Keratinocyte (primary cell): ENCODE measurements at regions not wholly inside any gene's neighbourhood (a gene's known extent, or its start where the extent isn't known, plus 50 kb on each side); places are given as distances from the start of the nearest gene placed in this dataset.
"Not testable (repeated sequence)": the region's sequence is repeated elsewhere in the genome, so short reads cannot be mapped to it uniquely, and the experiment has no call there.

ENCODE experiments used
- DNase-seq: peaks from one replicate; pipeline ENCODE4 v3.0.0-alpha.2; 2011; ENCODE audit warnings: low read depth, missing footprints, low spot score
- FAIRE-seq: peaks from 2 replicates; lab custom pipeline; 2011; peaks lifted over from hg19 to GRCh38; lab: Jason Lieb, UNC
- H2AFZ ChIP-seq: 2 replicates; pipeline ENCODE4 v1.6.0; 2012; ENCODE audit warnings: low read length, control low read depth, inconsistent platforms; ENCODE audit not compliant: control insufficient read depth
- H3K27ac ChIP-seq: 2 replicates; pipeline ENCODE4 v1.5.1; 2011; ENCODE audit warnings: low read length; ENCODE audit not compliant: control insufficient read depth, insufficient read depth
- H3K27me3 ChIP-seq: 3 replicates; pipeline ENCODE4 v1.6.0; 2011; ENCODE audit warnings: low read length; ENCODE audit not compliant: control insufficient read depth, insufficient read depth; ENCODE audit errors: extremely low read depth
- H3K36me3 ChIP-seq, 2 experiments: 2 replicates in 1 of 2; 3 replicates in 1 of 2; pipeline ENCODE4 v1.5.1; 2011; ENCODE audit warnings: low read length in 2 of 2, mild to moderate bottlenecking in 1 of 2; ENCODE audit not compliant: control insufficient read depth in 2 of 2, insufficient read depth in 2 of 2; ENCODE audit errors: extremely low read depth in 1 of 2
- H3K4me1 ChIP-seq: 3 replicates; pipeline ENCODE4 v1.5.1; 2011; ENCODE audit warnings: low read length; ENCODE audit not compliant: control insufficient read depth, insufficient read depth; ENCODE audit errors: extremely low read depth
- H3K4me2 ChIP-seq: 3 replicates; pipeline ENCODE4 v1.6.0; 2011; ENCODE audit warnings: low read depth, low read length; ENCODE audit not compliant: control insufficient read depth, insufficient read depth; ENCODE audit errors: extremely low read depth
- H3K4me3 ChIP-seq, 3 experiments: fragments of 200-600 bp in 1 of 3; sonication (generic) in 1 of 3; 2 replicates in 2 of 3; 3 replicates in 1 of 3; pipeline ENCODE4 v1.5.1; 2011 to 2016; ENCODE audit warnings: low read length in 3 of 3, mild to moderate bottlenecking in 3 of 3, control low read depth in 2 of 3, inconsistent platforms in 1 of 3, low read depth in 1 of 3, mixed read lengths in 1 of 3, mixed run types in 1 of 3, moderate library complexity in 1 of 3; ENCODE audit not compliant: control insufficient read depth in 2 of 3, insufficient read depth in 2 of 3; ENCODE audit errors: extremely low read depth in 1 of 3
- H3K79me2 ChIP-seq: 2 replicates; pipeline ENCODE4 v1.6.0; 2012; ENCODE audit warnings: low read length; ENCODE audit not compliant: control insufficient read depth, insufficient read depth
- H3K9ac ChIP-seq: 3 replicates; pipeline ENCODE4 v1.6.0; 2011; ENCODE audit warnings: low read length; ENCODE audit not compliant: control insufficient read depth, insufficient read depth; ENCODE audit errors: extremely low read depth
- H3K9me1 ChIP-seq: 3 replicates; pipeline ENCODE4 v1.6.0; 2011; ENCODE audit warnings: low read length; ENCODE audit not compliant: control insufficient read depth, insufficient read depth; ENCODE audit errors: extremely low read depth
- H3K9me3 ChIP-seq: 2 replicates; pipeline ENCODE4 v1.5.1; 2012; ENCODE audit warnings: low read depth, low read length; ENCODE audit not compliant: control insufficient read depth
- H4K20me1 ChIP-seq: 3 replicates; pipeline ENCODE4 v1.6.0; 2011; ENCODE audit warnings: low read length; ENCODE audit not compliant: control insufficient read depth, insufficient read depth; ENCODE audit errors: extremely low read depth
- CTCF ChIP-seq, 3 experiments: IDR thresholded peaks in 1 of 3; conservative IDR thresholded peaks in 1 of 3; optimal IDR thresholded peaks in 1 of 3; 2 replicates in 2 of 3; 3 replicates in 1 of 3; pipeline versions ENCODE3 to v1.5.1; 2011; ENCODE audit warnings: low read length in 3 of 3, mild to moderate bottlenecking in 3 of 3, moderate library complexity in 2 of 3, control low read depth in 1 of 3, inconsistent platforms in 1 of 3; ENCODE audit not compliant: insufficient read depth in 2 of 3; ENCODE audit errors: extremely low read depth in 1 of 3
- EZH2 ChIP-seq: IDR thresholded peaks from one replicate; pipeline ENCODE4 v1.6.1; 2012; ENCODE audit warnings: inconsistent platforms, mild to moderate bottlenecking, low read length, moderate library complexity
- dilution Hi-C: fragments of 300-500 bp; cut with MboI; formaldehyde crosslinking; loops from one replicate; pipeline ENCODE4 v1.7.0; 2020; ENCODE audit warnings: low sequenced_read_pairs; ENCODE audit not compliant: extremely low pct_ligation_motif_present

GRCh38 chr13:109998037-109998436, 211.7 kb upstream of the IRS2 start:
- no peak overlapping the region for H3K9ac ChIP-seq
- peaks cover 37% of the 10 kb centered on the region for H3K4me1 ChIP-seq
- FAIRE-seq = no peak
- no peak overlapping the region for H3K27ac ChIP-seq
- no peaks in the 10 kb centered on the region for H4K20me1 ChIP-seq
- H3K4me2 ChIP-seq = no peak overlapping the region
- dilution Hi-C loops = no loop called here
- no peak for TF ChIP-seq EZH2
- no peak for TF ChIP-seq CTCF (optimal IDR thresholded peaks at IDR 0.05 in 1 of 3, IDR thresholded peaks at IDR 0.05 in 1 of 3, conservative IDR thresholded peaks at IDR 0.05 in 1 of 3; ENCODE audit: extremely low read depth in 1 of 3, insufficient read depth in 2 of 3, low read length in 3 of 3)
- no peak overlapping the region for H2AFZ ChIP-seq
- no peaks in the 10 kb centered on the region for H3K9me3 ChIP-seq
- no peak for DNase-seq
- no peaks in the 10 kb centered on the region for H3K9me1 ChIP-seq
- H3K36me3 ChIP-seq = no peaks in the 10 kb centered on the region
- no peak overlapping the region for H3K4me3 ChIP-seq
- H3K79me2 ChIP-seq = no peaks in the 10 kb centered on the region
- H3K27me3 ChIP-seq = no peaks in the 10 kb centered on the region

- DNase-seq, H3K4me3 ChIP-seq, FAIRE-seq, H3K9me1 ChIP-seq, dilution Hi-C loops, H3K36me3 ChIP-seq, H3K27me3 ChIP-seq, H3K4me2 ChIP-seq, H3K9ac ChIP-seq, H4K20me1 ChIP-seq, H3K27ac ChIP-seq, H3K79me2 ChIP-seq, H2AFZ ChIP-seq, H3K9me3 ChIP-seq: not testable (repeated sequence)
- H3K4me1 ChIP-seq = peaks cover 37% of the 10 kb centered on the region
Measured at GRCh38 chr13:109997056-109997595, 210.7 kb upstream of the IRS2 start.

DNA sequence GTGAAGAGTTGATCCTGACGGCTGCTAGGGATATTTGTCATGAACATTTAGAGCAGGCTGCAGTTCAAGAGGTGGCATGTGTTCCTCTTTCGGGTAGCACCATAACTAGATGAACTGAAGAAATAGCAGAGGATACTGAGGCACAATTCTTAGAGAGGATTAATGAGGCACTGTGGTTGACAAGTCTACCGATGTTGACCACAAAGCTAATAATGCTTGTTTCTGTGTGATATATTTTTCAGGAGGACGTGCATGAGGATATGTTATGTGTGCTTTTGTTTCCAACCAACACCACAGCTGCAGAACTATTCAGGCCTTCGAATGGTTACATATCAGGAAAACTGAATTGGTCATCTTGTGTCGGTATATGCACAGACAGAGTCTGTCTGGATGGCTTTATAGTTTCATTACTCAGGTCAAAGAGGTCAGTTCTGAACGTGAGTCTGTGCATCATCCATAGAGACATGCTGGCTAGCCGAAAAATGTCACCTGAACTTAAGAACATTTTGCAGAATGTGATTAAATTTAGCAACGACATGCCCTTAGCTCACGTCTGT, 210.1 kb upstream of the IRS2 start:
- Histone ChIP-seq H3K27ac (no peak overlapping the region), H3K4me2 (no peak overlapping the region), H3K4me3 (no peak overlapping the region), H3K9me1 (no peaks in the 10 kb centered on the region), H2AFZ (no peak overlapping the region), H3K36me3 (no peaks in the 10 kb centered on the region), H3K4me1 (peaks cover 31% of the 10 kb centered on the region), H4K20me1 (no peaks in the 10 kb centered on the region), H3K9me3 (no peaks in the 10 kb centered on the region), H3K79me2 (no peaks in the 10 kb centered on the region), H3K27me3 (no peaks in the 10 kb centered on the region), H3K9ac (no peak overlapping the region)
- no peak for DNase-seq
- dilution Hi-C loops = no loop called here
- no peak for TF ChIP-seq CTCF (optimal IDR thresholded peaks at IDR 0.05 in 1 of 3, IDR thresholded peaks at IDR 0.05 in 1 of 3, conservative IDR thresholded peaks at IDR 0.05 in 1 of 3; ENCODE audit: extremely low read depth in 1 of 3, insufficient read depth in 2 of 3, low read length in 3 of 3)
- no peak for TF ChIP-seq EZH2
- no peak for FAIRE-seq
